GM19372 (cell line): ENCODE measurements at regions not wholly inside any gene's neighbourhood (a gene's known extent, or its start where the extent isn't known, plus 50 kb on each side); places are given as distances from the start of the nearest gene placed in this dataset.

Source experiments
- ATAC-seq: cut with Tn5 transposase; IDR thresholded peaks from one replicate; pipeline ENCODE4 v1.9.1; 2021; ENCODE audit warnings: mild to moderate bottlenecking, low read depth, moderate library complexity; ENCODE audit not compliant: unreplicated experiment

DNA sequence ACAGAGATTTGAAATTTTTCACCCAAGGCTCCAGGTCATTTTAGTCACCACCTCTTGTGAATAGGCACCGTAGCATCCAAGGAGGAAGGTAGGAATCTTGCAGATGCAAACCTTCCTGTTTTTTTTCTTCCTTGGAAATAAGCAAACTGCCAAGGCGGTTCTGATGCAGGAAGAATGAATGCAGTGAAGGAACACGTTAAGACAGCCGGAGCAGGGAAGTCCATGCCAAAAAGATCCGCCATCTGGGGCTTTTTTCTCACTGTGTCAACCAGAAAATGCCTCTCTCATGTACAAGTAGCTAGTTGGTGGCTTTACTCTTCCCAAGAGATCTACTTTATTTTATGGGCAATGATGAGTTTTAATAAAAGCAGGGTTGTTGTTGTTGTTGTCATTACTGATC is 142.4 kb downstream of the ZIC5 start:
- ATAC-seq: no peak

DNA sequence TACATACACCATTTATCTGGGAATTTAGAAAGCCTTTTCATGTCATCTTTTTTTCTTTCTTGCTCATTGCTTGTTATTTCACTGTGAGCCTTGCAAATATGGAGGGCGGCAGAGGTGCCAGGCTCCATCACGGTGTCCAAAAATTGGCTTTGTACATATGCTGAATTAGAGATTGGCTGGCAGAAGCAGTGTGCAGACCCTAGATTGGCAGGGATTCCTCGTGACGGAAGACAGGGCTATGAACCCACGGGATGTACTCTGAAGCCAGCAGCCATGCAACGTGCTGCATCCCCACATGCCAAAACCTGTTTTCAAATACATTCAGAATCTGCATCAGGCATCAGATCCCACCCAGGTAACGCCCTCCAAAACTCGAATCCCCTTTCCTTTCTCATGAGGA is 142.8 kb downstream of the ZIC5 start:
- ATAC-seq: no peak

DNA sequence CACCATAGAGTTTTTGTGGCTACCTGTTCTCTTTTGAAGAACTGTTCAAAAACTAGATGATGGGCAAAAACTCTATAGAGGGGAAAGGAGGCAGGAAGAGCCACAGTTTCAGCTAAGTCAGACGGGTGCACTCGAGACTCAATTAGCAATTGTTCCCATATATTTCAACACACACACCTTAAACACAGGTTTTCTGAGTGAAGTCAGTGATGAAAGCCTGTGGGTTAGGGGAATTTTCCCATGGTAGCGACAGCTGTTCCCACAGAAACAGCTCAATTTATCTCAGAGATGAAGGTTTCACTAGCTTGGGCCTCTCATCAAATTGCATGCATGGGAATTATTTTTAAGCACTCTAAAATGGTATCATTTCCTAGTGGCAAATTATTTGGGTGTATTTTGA is 143.4 kb downstream of the ZIC5 start:
- ATAC-seq: no peak

DNA sequence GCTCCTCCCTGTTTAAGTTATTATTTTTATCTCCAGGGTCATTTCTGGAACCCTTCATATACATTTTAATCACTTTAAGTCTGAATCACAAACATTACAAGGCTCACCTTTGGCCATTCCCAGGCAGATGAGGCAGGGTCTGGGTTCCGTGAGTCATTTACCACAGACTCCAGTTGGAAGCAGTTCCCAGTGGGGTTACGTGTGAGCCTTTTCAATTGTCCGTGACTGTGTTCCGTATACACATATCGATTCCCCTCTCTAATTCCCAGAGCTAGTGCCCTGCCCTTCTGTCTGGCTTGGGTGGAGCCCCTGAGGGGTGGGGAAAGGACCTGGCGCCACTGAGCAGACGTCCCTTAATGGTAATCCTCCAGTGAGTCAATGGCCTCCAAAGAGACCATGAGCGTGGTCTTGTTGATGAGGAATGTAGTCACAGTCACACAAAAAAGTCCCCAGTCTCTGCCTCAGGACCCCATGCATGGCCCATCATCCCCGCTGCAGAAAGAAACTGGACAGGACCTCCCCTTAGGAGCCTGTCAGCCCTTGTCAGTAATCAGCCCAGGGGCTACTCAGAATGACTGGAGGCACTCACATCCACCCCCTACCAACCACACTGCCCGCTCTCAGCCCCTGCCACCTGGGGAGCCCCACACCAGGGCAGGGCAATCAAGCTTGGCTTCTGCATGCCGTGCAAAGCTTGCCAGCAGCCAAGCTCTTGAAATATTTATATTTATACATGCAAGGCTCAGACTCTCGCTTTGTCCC is 144.4 kb downstream of the ZIC5 start:
- no peak for ATAC-seq

DNA sequence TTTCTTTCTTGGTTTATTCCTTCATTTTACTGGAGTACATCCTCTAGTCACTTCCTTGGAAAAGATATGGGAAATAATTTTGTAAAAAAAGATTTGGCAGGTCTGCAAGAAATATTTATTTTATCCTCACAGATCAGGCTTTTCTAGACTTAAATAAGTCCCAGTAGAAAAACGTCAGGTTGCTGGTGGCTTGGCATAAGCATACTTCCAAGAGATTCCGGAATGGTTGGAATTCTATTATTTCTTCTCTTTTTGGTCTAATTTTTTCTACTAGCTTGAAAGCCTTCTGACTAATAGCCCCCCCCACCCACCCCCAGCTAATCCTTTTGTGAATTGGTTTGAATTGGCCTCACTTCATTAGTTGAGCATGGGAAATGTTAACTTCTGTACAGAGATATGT is 147.6 kb downstream of the ZIC5 start:
- no peak for ATAC-seq

DNA sequence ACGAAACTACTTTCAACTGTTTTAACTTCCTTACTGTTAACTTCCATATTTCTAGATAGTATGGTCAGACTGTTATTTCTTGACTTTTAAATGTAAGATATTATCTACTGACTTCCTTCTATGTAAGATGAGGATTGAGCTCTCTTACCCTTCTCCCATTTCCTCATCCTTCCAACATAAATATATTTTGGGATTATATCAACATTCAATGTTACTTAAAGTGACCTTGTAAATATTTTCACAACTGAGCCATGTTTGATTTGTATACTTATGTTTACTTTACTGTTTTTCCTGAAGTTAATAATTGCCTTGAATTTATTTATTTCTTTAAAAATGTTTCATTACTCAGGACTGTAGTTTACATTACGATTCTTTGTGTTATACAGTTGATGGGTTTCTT is 148.7 kb downstream of the ZIC5 start:
- no peak for ATAC-seq

DNA sequence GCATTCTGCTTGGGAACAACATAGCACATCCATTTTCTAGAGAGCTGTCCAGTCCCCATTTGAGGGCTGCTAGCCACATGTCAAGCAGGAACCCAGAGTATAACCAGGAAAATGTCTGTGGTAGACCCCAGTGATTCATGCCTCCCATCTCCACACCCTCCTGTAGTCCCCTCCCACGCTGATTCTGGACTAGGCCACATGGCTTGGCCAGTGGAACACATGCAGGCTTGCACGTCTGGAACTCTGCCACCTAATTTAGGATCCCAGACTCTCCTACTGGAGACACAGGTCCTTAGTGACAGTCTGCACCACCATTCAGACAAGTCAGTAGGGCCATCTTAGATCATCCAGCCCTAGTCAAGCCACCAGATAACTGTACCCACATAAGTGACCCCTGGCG is 149.8 kb downstream of the ZIC5 start:
- ATAC-seq: no peak

DNA sequence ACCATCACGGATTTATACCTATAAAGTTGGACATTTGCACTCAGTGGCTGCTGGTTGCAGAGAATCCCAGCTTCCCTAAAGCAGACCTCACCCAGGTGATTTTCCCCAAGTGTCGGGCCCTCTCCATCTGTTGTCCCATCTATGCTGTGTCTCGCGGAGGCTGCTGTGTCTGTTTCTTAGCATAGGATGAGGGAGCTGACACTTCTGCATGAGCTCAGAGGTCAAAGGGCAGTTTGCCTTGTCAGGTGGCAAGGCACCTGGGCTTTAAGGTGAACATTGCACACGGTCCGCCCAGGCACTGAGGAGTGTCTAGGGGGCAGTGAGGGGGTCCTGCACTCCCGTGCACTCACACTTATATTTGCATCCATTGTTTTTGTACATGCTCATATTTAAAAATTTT is 151.6 kb downstream of the ZIC5 start:
- no peak for ATAC-seq

DNA sequence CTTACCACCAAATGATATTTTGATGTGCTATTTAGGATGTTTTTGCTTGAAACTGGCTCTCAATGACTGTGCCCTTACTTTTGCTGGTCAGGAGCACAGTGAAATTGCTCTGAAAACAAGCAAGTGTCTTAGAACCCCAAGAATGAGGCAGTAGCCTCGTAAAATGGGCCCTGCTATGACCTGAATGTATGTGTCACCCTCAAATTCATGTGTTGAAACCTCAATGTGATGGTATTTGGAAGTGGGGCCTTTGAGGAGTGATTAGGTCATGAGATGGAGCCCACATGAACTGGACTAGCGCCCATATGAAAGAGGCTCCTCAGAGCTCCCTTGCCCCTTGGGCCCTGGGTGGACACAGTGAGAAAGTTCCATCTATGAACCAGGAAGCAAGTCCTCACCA is 155.2 kb downstream of the ZIC5 start:
- ATAC-seq: no peak

DNA sequence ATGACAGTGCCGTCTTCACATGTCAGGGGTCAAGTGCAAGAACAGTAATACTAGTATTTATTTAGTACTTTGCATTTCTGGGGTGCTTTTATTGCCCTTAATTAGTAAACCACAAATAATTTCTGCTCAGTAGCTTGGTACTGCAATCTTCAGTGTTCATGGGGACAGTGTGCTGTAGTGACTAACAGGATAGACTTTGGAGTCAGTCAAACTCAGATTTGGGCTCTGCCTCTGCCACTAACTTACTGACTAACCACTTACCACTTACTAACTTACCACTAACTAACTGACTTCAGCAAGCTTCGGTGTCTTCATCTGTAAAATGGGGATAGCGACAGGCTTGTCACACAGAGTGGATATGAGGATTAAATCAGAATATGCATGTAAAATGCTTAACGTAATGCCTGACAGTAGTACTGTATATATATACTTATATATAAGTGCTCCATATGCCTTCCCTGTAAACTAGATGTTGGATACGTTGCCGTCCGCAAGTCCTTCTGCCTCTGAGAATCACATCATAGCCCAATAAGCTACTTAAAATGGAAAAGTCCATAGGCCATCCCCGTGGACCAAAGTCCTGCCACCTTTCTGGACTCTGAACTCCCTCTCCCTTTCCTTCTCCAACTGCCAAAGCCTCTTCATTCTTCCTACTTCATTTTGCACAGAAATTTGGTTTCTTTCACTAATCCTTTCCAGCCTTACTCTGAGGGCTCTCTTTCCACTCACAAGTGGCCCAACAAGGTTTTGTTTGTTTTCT is 158.1 kb downstream of the ZIC5 start:
- ATAC-seq: no peak

DNA sequence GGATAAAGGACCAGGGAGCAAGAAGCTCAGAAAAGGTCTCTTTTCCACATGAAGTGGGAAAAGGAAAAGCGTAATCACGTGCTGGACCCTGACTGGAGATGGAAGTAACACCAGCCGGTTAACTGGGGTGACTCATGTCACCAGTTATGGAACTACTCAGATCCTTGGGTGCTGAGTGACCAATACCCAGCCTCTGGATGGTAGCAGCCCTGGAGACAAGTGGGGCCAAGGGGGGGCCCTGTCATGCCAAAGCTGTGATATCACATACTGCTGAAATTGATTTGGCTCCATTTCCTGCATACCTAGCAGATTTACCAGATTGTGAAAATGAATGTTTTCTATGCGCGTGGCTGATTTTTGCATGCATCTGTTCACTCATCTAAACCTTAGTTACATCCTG is 158.9 kb downstream of the ZIC5 start:
- no peak for ATAC-seq

DNA sequence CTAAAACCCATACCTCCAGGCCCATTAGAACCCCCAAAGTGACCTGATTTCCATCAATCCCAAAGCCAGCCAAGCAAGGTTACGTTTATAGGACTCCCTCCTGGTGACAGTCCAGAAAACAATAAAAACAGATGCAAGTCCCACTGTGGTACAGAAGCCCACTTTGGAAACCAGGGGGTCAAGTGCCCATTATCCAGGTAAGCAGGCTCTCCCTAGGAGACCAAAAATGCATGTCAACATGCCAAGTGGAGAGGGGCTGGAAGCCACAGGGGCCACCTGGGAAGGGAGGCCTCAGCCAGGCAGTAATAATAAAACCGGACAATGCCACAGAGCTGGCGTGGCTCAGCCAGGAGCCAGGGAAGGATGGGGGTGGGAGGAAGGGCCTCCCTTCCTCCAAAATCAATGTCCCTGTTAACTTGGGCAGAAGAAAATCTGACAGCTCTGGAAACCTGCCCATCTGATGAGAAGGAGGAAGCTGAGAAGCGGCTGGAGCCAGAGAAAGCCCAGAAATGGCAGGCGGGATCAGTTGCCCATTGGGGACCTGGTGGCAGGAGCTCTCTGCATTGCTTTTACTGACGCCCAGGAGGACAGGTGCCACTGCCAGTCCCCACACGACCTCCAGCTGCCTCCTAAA is 160.4 kb downstream of the ZIC5 start:
- ATAC-seq: no peak

DNA sequence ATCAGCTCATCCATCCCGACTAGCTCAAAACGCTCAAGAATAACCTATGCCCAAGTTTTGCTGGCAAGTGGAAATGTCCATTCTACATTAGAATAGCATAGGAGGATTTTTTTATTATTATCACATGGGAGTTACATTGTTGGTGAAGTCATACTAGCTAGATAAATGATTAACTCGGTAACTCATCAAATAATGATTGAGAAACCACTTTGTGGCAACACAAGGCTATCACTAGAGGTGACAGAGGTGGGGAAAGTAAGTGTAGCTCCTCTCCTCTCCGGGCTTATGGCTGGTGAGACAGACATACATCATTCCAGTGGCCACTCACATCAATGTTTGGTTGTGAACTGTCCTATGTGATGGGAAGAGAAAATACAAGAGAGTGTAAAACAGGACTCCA is 161.6 kb downstream of the ZIC5 start:
- ATAC-seq: no peak

DNA sequence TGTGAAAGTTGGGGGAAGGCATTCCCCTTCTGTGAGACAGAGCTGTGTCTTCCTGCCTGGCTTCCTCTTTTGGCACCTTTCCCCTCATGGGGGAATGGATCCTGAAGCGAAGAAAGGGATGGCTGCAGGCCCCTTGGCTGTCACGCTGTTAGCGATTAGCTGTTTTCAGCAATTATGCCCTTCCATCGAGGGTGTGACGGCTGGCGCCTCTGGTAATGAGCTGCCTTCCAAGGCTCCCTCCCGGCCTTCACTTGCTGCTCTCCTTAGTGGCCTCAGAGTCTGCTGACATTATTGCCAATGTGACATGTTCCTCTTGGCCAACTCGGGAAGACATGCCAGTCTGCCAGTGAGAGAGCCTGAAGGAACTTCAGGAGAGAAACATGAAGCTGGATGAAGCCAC is 162.1 kb downstream of the ZIC5 start:
- no peak for ATAC-seq

DNA sequence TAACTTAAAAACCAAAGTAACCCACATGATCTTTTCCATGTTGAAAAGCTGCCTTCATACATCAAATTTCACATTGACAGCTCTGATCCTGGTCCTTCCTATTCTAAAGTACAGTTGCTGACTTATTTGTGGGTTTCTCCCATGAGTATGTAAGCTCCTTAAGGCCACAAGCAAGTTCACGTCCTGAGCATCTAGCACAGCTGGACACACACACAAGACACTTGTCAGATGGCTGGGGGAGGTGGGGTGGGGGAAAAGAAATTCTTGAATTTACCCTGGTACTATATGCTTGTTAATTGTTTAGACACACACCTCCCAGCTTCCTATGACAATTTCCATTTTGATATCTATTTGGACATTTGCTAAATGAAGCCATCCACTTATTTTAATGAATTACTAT is 162.8 kb downstream of the ZIC5 start:
- ATAC-seq: no peak

DNA sequence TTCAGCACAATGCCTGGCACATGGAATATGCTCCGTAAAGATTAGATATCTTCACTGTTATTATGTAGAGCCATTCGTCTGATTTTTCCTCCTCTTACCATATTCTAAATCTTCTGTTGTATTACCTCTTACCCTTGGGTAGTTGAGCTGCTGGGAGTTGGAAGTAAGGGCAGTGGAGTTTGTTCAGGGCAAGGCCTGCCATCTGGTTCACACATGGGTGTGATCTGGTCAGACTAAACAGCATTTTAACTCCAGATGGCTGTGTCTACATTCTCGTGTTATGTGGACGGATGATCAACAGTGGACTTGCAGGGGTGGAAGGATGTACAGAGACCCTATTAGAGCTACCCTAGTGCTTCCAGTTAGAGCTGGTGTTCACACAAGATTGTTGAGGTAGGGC is 164.9 kb downstream of the ZIC5 start:
- ATAC-seq: no peak

DNA sequence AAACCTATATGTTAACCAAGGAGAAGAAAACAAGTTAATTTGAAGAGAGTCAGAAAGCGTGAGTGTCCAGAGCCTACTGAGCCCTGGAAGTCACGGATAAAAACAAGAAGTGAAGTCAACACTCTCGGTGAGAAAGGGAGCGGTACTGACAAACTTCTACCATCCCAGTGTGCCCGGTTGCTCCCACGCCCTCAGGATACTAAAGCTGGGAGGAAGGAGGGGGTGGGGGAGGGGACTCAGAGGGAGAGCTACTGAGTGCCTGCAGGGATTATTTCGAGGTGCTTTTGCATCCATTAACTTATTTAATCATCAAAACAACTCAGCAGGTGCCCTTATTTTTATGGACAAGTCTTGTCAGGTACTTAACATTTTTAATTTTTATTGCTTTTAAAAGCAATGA is 166.2 kb downstream of the ZIC5 start:
- ATAC-seq: no peak

DNA sequence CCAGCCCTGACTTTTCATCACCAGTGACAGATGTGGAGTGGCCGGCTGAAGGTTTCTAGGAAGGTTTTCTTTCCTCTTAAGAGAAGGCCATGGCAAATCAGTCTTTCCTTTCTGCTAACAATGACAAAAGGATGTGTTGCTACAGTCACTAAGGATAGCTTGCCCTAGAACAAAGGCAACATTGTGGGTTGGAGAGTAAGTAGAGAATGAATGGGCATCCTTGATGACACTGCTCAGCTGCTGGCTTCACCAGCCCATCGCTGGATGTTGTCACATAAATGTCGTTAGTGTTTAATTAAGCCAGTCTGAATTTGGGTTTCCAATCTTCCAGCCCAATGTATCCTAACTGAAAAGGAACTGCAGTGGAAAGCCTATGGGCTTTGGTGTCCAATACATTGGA is 168.4 kb downstream of the ZIC5 start:
- no peak for ATAC-seq

DNA sequence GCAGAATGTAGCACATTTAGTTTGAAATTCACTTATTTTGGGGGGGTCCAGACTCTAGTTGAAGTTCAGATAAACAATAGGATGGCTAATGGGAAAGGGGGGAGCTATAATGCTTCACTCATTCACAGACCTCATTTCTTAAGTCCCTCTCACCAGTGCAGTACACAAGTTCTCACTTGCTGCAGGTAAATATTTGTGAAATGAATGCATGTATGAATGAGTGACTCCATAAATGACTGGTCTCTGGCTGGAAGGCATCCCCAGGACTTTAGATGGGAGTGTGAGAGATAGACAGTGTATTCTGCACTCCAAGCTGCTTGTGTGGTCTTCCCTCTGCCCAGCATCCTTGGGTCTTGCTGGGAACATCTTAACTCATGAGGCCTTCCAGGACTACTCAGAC is 169.2 kb downstream of the ZIC5 start:
- no peak for ATAC-seq

DNA sequence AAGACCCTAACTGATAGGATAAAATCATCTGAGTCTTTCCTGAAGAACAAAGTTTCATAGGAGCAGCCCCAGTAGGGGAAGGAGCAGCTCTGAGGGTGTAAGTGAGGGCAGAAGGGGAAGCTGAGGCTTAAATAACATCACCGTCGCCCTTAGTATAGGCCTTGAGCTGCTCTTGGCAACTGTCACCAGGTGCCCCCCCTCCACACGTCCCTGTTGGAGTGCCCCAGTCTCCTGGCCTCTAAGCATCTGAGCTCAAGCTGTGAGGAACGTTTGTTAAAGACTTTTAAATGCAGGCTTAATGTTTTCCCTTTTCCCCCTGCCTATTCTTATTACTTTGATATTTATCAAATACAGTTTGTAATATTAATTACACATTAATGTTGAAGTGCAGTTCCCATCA is 170.6 kb downstream of the ZIC5 start:
- ATAC-seq: no peak

DNA sequence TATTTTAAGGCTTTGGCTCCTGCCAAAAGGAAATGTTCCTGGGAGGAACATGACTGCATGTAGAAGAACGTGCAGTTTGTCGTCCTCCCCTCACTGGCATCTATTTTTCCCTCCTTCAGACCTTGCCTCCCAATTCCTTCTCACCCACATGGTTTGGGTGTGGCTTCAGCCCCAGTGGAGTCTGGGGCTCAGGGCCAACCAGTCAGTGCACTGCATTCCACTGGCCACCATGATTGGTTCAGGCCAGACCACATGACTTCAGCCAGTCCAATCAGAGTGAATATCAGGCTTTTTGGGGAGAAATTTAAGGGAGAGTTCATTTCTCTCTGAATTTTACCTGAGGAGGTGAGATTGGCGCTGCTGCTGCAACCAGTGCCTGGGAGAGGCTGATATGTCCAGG is 171.6 kb downstream of the ZIC5 start:
- no peak for ATAC-seq

DNA sequence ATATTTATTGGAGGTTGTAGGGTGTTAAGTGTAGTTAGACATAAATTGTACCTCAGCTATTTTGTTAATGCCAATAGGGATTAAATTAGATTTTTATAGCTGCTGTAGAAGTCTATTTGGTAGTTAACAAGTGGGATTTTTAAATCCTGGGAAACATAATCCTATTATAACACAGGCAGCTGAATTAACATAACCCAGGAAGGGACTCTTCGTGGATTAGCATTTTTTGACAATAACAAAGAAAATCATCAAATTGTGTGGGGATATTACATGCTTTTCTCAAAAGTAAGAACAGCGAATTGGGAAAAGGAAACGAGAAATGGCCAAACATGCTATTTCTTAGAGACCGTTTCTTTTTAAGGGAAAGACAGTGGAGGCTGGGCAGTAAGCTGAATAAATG is 172.8 kb downstream of the ZIC5 start:
- no peak for ATAC-seq
